WERI-Rb-1 (cell line): ENCODE measurements at regions not wholly inside any gene's neighbourhood (a gene's known extent, or its start where the extent isn't known, plus 50 kb on each side); places are given as distances from the start of the nearest gene placed in this dataset.

Source experiments
- DNase-seq: peaks from one replicate; pipeline ENCODE4 v3.0.0-alpha.2; 2020
- H3K27ac ChIP-seq: fragments of 250-450 bp; sonication (Bioruptor Pico); 2 replicates; pipeline ENCODE4 v1.5.1; 2020; ENCODE audit warnings: mild to moderate bottlenecking, moderate library complexity
- H3K27me3 ChIP-seq: fragments of 250-450 bp; sonication (Bioruptor Pico); 2 replicates; pipeline ENCODE4 v1.5.1; 2021; ENCODE audit warnings: mild to moderate bottlenecking, low read depth, moderate library complexity; ENCODE audit not compliant: insufficient read depth, severe bottlenecking
- H3K36me3 ChIP-seq: fragments of 250-450 bp; sonication (Bioruptor Pico); 2 replicates; pipeline ENCODE4 v1.5.1; 2020; ENCODE audit warnings: mild to moderate bottlenecking, moderate library complexity
- H3K4me3 ChIP-seq: 2 replicates; pipeline ENCODE4 v1.5.1; 2011; ENCODE audit warnings: low read depth, mild to moderate bottlenecking, control low read depth, low read length
- H3K9me3 ChIP-seq: fragments of 250-450 bp; sonication (Bioruptor Pico); 2 replicates; pipeline ENCODE4 v1.5.1; 2021; ENCODE audit warnings: mild to moderate bottlenecking, moderate library complexity; ENCODE audit not compliant: severe bottlenecking
- TF ChIP-seq, protein P1 (sequence below): IDR thresholded peaks from 2 replicates; pipeline ENCODE4 v1.5.1; 2011; ENCODE audit warnings: low read depth, mild to moderate bottlenecking, control low read depth, inconsistent platforms, low read length

DNA sequence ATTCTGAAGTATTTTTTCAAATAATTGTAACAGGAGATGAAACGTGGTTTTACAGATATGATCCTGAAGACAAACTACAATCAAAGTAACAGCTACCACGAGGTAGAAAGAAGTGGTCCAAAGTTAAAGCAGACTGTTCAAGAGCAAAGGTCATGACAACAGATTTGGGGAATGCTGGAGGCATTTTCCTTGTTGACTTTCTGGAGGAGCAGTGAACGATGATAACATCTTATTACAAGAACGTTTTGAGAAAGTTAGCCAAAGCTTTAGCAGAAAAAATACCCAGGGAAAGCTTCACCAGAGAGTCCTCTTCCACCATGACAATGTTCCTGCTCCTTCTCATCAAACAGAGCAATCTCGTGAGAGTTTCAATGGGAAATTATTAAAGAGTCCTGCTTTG, 145.4 kb upstream of the NREP start:
- no peaks in the 10 kb centered on the region for H3K27me3 ChIP-seq
- H3K9me3 ChIP-seq = peaks cover 2% of the 10 kb centered on the region
- H3K4me3 ChIP-seq = no peak overlapping the region
- H3K36me3 ChIP-seq = no peaks in the 10 kb centered on the region
- no peak overlapping the region for H3K27ac ChIP-seq
- no peak for DNase-seq
- TF ChIP-seq, protein P1, sequence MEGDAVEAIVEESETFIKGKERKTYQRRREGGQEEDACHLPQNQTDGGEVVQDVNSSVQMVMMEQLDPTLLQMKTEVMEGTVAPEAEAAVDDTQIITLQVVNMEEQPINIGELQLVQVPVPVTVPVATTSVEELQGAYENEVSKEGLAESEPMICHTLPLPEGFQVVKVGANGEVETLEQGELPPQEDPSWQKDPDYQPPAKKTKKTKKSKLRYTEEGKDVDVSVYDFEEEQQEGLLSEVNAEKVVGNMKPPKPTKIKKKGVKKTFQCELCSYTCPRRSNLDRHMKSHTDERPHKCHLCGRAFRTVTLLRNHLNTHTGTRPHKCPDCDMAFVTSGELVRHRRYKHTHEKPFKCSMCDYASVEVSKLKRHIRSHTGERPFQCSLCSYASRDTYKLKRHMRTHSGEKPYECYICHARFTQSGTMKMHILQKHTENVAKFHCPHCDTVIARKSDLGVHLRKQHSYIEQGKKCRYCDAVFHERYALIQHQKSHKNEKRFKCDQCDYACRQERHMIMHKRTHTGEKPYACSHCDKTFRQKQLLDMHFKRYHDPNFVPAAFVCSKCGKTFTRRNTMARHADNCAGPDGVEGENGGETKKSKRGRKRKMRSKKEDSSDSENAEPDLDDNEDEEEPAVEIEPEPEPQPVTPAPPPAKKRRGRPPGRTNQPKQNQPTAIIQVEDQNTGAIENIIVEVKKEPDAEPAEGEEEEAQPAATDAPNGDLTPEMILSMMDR = no peak

DNA sequence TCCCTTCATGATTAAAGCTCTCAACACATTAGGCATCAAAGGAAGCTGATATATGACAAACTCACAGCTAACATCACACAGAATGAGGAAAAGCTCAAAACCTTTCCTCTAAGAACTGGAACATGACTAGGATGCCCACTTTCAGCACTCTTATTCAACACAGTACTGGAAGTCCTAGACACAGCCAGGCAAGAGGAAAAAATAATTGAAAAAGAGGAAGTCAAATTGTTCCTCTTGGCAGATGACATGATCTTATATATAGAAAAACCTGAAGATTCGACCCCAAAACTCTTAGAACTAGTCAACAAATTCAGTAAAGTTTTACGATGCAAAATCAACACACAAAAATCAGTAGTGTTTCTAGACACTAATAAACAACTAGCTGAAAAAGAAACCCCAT, 144.3 kb upstream of the NREP start:
- TF ChIP-seq, protein P1 = no peak
- Histone ChIP-seq H3K9me3 (peaks cover 2% of the 10 kb centered on the region), H3K27ac (no peak overlapping the region), H3K4me3 (no peak overlapping the region), H3K27me3 (no peaks in the 10 kb centered on the region), H3K36me3 (no peaks in the 10 kb centered on the region)
- DNase-seq = no peak

GRCh38 chr5:111892949-111893348, 136.0 kb upstream of the NREP start:
- H3K36me3 ChIP-seq = no peaks in the 10 kb centered on the region
- TF ChIP-seq, protein P1 = no peak
- H3K4me3 ChIP-seq = no peak overlapping the region
- no peak for DNase-seq
- H3K27ac ChIP-seq = no peak overlapping the region
- H3K9me3 ChIP-seq = no peaks in the 10 kb centered on the region
- H3K27me3 ChIP-seq = no peaks in the 10 kb centered on the region

GRCh38 chr5:111887706-111888105, 130.7 kb upstream of the NREP start:
- no peak overlapping the region for H3K4me3 ChIP-seq

GRCh38 chr5:111869681-111870080, 112.7 kb upstream of the NREP start:
- Histone ChIP-seq H3K27me3 (no peaks in the 10 kb centered on the region), H3K4me3 (no peak overlapping the region), H3K9me3 (peaks cover 4% of the 10 kb centered on the region), H3K27ac (no peak overlapping the region), H3K36me3 (no peaks in the 10 kb centered on the region)
- DNase-seq = no peak
- TF ChIP-seq, protein P1 = no peak

More at GRCh38 chr5:111887706-111888105, 130.7 kb upstream of the NREP start:
- Histone ChIP-seq H3K27ac (no peak overlapping the region), H3K27me3 (no peaks in the 10 kb centered on the region), H3K36me3 (no peaks in the 10 kb centered on the region), H3K9me3 (no peaks in the 10 kb centered on the region)
- DNase-seq = no peak
- TF ChIP-seq, protein P1 = no peak

DNA sequence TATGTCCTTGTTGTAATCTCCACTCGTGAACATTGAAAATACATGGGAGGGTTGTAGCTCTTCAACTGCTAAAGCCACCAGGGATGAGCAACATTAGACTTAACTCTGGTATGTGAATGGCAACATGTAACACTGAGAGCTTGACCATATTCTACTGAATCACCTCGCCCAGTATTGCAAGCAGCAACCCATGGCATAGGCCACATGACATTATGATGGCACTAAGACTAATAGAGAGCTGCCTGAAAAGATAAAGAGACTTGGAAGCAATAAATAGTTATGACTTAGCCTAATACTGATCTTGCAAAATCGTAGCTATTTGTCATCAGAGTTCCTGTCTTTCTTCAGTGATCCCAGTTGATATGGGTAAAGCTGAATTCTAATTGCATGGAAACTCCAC, 108.4 kb upstream of the NREP start:
- TF ChIP-seq, protein P1 = no peak
- Histone ChIP-seq H3K27me3 (no peaks in the 10 kb centered on the region), H3K36me3 (no peaks in the 10 kb centered on the region), H3K9me3 (no peaks in the 10 kb centered on the region), H3K27ac (no peak overlapping the region), H3K4me3 (no peak overlapping the region)
- no peak for DNase-seq
